Neural cell (in vitro differentiated cells): ENCODE measurements at regions not wholly inside any gene's neighbourhood (a gene's known extent, or its start where the extent isn't known, plus 50 kb on each side); places are given as distances from the start of the nearest gene placed in this dataset.

Experiments
- H2AFZ ChIP-seq: fragments of 200-600, 300-800 bp; sonication (generic), shearing (Covaris generic); 2 replicates; pipeline ENCODE4 v1.6.0; 2014; ENCODE audit warnings: low read depth, mild to moderate bottlenecking, antibody characterized with exemption, low read length, moderate library complexity
- H3F3A ChIP-seq: fragments of 200-600 bp; shearing (Covaris generic); 2 replicates; pipeline ENCODE4 v1.6.1; 2016; ENCODE audit warnings: mild to moderate bottlenecking, moderate library complexity, mixed read lengths, antibody characterized with exemption, low read length; ENCODE audit not compliant: insufficient read depth, poor library complexity, severe bottlenecking
- H3K27ac ChIP-seq: fragments of 200-600, 300-800 bp; sonication (generic), shearing (Covaris generic); 2 replicates; pipeline ENCODE4 v1.5.1; 2014; ENCODE audit warnings: mild to moderate bottlenecking, low read length, moderate library complexity
- H3K27me3 ChIP-seq: fragments of 300-800, 200-600 bp; sonication (generic), shearing (Covaris generic); 2 replicates; pipeline ENCODE4 v1.6.0; 2014; ENCODE audit warnings: mild to moderate bottlenecking, low read depth, low read length, moderate library complexity; ENCODE audit not compliant: insufficient read depth
- H3K36me3 ChIP-seq: fragments of 300-800, 200-600 bp; sonication (generic), shearing (Covaris generic); 2 replicates; pipeline ENCODE4 v1.5.1; 2014; ENCODE audit warnings: mild to moderate bottlenecking, antibody characterized with exemption, low read length, moderate library complexity; ENCODE audit not compliant: insufficient read depth
- H3K4me2 ChIP-seq: fragments of 300-800, 200-600 bp; sonication (generic), shearing (Covaris generic); 2 replicates; pipeline ENCODE4 v1.6.0; 2014; ENCODE audit warnings: mild to moderate bottlenecking, low read length
- H3K4me3 ChIP-seq: fragments of 300-800, 200-600 bp; sonication (generic), shearing (Covaris generic); 2 replicates; pipeline ENCODE4 v1.5.1; 2014; ENCODE audit warnings: mild to moderate bottlenecking, low read length, moderate library complexity
- H3K79me2 ChIP-seq: fragments of 200-600 bp; shearing (Covaris generic); replicated peaks from 2 replicates; pipeline ENCODE4 v1.6.0; 2014; ENCODE audit warnings: mild to moderate bottlenecking, low read length, moderate library complexity; ENCODE audit not compliant: insufficient read depth
- H3K9ac ChIP-seq: fragments of 300-800, 200-600 bp; sonication (generic), shearing (Covaris generic); 2 replicates; pipeline ENCODE4 v1.6.1; 2016; ENCODE audit warnings: mild to moderate bottlenecking, low read length, mixed read lengths
- H3K9me2 ChIP-seq: fragments of 200-600 bp; shearing (Covaris generic); 2 replicates; pipeline ENCODE4 v1.6.1; 2016; ENCODE audit warnings: mild to moderate bottlenecking, low read length, mixed read lengths; ENCODE audit not compliant: insufficient read depth
- H3K9me3 ChIP-seq: fragments of 200-600, 300-800 bp; sonication (generic), shearing (Covaris generic); 2 replicates; pipeline ENCODE4 v1.6.1; 2016; ENCODE audit warnings: mild to moderate bottlenecking, mixed run types, low read length, moderate library complexity, mixed read lengths
- H4K20me1 ChIP-seq: fragments of 200-600 bp; shearing (Covaris generic); 2 replicates; pipeline ENCODE4 v1.6.1; 2016; ENCODE audit warnings: mild to moderate bottlenecking, mixed run types; ENCODE audit not compliant: insufficient read depth
- CTCF ChIP-seq: fragments of 450-650 bp; IDR thresholded peaks from 2 replicates; pipeline ENCODE4 v1.5.1; 2014; ENCODE audit warnings: antibody characterized with exemption, mild to moderate bottlenecking, moderate library complexity; ENCODE audit not compliant: poor library complexity, severe bottlenecking
- EP300 ChIP-seq: fragments of 450-650 bp; conservative IDR thresholded peaks from 2 replicates; pipeline ENCODE4 v1.6.1; 2014; ENCODE audit warnings: antibody characterized with exemption, mild to moderate bottlenecking, moderate library complexity; ENCODE audit not compliant: poor library complexity, severe bottlenecking
- EZH2 ChIP-seq: fragments of 200-600, 300-800 bp; shearing (Covaris generic), sonication (generic); IDR thresholded peaks from 2 replicates; pipeline ENCODE4 v1.6.1; 2014; ENCODE audit warnings: antibody characterized with exemption, low read length, borderline replicate concordance, mild to moderate bottlenecking; ENCODE audit not compliant: insufficient read depth, poor library complexity, severe bottlenecking
- MXI1 ChIP-seq: fragments of 450-650 bp; conservative IDR thresholded peaks from 2 replicates; pipeline ENCODE4 v1.6.1; 2014; ENCODE audit warnings: antibody characterized with exemption, mild to moderate bottlenecking; ENCODE audit not compliant: poor library complexity, severe bottlenecking
- POLR2AphosphoS5 ChIP-seq: IDR thresholded peaks from 2 replicates; pipeline ENCODE4 v1.6.1; 2012
- RAD21 ChIP-seq: fragments of 450-650 bp; conservative IDR thresholded peaks from 2 replicates; pipeline ENCODE4 v1.6.1; 2014; ENCODE audit warnings: antibody characterized with exemption, mild to moderate bottlenecking, moderate library complexity
- REST ChIP-seq: IDR thresholded peaks from 2 replicates; pipeline ENCODE4 v1.6.1; 2012; ENCODE audit warnings: borderline replicate concordance
- SMC3 ChIP-seq: fragments of 450-650 bp; conservative IDR thresholded peaks from 2 replicates; pipeline ENCODE4 v1.6.1; 2014; ENCODE audit warnings: antibody characterized with exemption, mild to moderate bottlenecking, moderate library complexity; ENCODE audit not compliant: poor library complexity
- TAF1 ChIP-seq: IDR thresholded peaks from 2 replicates; pipeline ENCODE4 v1.6.1; 2012; ENCODE audit warnings: low read depth

GRCh38 chr6:16044211-16044643 is 84.7 kb upstream of the MYLIP start:
- no peaks in the 10 kb centered on the region for H4K20me1 ChIP-seq
- no peak overlapping the region for H3K27ac ChIP-seq
- H3K27me3 ChIP-seq: no peaks in the 10 kb centered on the region
- no peak overlapping the region for H3K4me2 ChIP-seq
- H3K9me2 ChIP-seq: no peaks in the 10 kb centered on the region
- H3F3A ChIP-seq: no peaks in the 10 kb centered on the region
- H3K9me3 ChIP-seq: no peaks in the 10 kb centered on the region
- H3K36me3 ChIP-seq: no peaks in the 10 kb centered on the region
- no peak for TF ChIP-seq EP300
- TF ChIP-seq RAD21: no peak
- no peak for TF ChIP-seq EZH2
- TF ChIP-seq POLR2AphosphoS5: no peak
- TF ChIP-seq CTCF: no peak
- TF ChIP-seq SMC3: no peak
- no peak for TF ChIP-seq TAF1
- TF ChIP-seq MXI1: no peak
- no peak for TF ChIP-seq REST
- H3K4me3 ChIP-seq: no peak overlapping the region
- no peak overlapping the region for H2AFZ ChIP-seq
- H3K9ac ChIP-seq: no peak overlapping the region
- H3K79me2 ChIP-seq: no peaks in the 10 kb centered on the region

- H3K4me3 ChIP-seq: no peak overlapping the region
- no peak overlapping the region for H2AFZ ChIP-seq
- no peaks in the 10 kb centered on the region for H3F3A ChIP-seq
- H3K9me3 ChIP-seq: no peaks in the 10 kb centered on the region
- no peaks in the 10 kb centered on the region for H4K20me1 ChIP-seq
- no peaks in the 10 kb centered on the region for H3K79me2 ChIP-seq
- H3K27ac ChIP-seq: no peak overlapping the region
- TF ChIP-seq EZH2: no peak
- no peak for TF ChIP-seq SMC3
- TF ChIP-seq REST: no peak
- TF ChIP-seq RAD21: no peak
- TF ChIP-seq POLR2AphosphoS5: no peak
- no peak for TF ChIP-seq EP300
- no peak for TF ChIP-seq CTCF
- no peak for TF ChIP-seq TAF1
- TF ChIP-seq MXI1: no peak
- no peaks in the 10 kb centered on the region for H3K36me3 ChIP-seq
- H3K4me2 ChIP-seq: no peak overlapping the region
- H3K9ac ChIP-seq: no peak overlapping the region
- no peaks in the 10 kb centered on the region for H3K9me2 ChIP-seq
- H3K27me3 ChIP-seq: no peaks in the 10 kb centered on the region
These were observed 85.4 kb upstream of the MYLIP start for GRCh38 chr6:16043171-16044135.
